Amniotic stem cell (primary cell): ENCODE measurements at regions not wholly inside any gene's neighbourhood (a gene's known extent, or its start where the extent isn't known, plus 50 kb on each side); places are given as distances from the start of the nearest gene placed in this dataset.

ENCODE experiments used
- DNase-seq: peaks from one replicate; lab custom pipeline; 2025; lab: John Stamatoyannopoulos, UW

- no peak for DNase-seq
Observed at GRCh38 chr10:123529146-123529760, 136.9 kb upstream of the GPR26 start.

DNA sequence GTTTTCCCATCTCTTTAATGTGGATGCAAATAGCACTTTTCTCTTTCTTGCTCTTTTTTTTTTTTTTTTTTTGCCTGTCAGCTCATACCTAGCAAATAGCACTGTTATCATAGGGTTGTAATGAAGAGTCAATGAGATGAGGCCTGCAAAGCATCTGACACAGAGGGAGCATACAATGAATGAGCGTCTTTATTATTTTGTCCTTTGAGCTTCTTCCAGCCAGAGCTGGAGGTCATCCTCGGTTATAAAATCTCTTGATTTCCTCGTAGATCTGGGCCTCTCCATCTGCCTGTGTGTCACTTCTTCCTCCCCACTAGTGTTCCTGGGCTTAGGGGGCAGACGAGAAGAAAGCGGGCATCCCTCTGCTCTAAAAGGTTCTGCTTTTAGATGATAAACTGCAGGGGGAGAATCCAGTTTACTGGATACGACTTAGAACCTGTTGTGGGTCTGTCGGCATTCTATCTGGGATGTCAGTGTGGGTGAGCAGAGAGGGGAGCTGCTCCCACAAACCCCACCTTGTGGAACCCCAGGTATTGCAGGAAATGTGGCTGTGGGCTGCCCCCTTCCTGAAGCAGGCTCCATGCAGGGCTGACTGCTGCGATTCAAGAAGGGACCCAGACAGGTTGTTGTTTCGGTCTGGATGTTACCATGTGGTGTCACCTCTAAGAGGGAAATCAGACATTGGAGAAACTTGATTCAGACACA, 135.8 kb upstream of the GPR26 start:
- DNase-seq, result no peak

- DNase-seq, result no peak
Observed at GRCh38 chr10:123535386-123535785, 130.8 kb upstream of the GPR26 start.

GRCh38 chr10:123536176-123536845, 129.8 kb upstream of the GPR26 start:
- DNase-seq, result no peak

DNA sequence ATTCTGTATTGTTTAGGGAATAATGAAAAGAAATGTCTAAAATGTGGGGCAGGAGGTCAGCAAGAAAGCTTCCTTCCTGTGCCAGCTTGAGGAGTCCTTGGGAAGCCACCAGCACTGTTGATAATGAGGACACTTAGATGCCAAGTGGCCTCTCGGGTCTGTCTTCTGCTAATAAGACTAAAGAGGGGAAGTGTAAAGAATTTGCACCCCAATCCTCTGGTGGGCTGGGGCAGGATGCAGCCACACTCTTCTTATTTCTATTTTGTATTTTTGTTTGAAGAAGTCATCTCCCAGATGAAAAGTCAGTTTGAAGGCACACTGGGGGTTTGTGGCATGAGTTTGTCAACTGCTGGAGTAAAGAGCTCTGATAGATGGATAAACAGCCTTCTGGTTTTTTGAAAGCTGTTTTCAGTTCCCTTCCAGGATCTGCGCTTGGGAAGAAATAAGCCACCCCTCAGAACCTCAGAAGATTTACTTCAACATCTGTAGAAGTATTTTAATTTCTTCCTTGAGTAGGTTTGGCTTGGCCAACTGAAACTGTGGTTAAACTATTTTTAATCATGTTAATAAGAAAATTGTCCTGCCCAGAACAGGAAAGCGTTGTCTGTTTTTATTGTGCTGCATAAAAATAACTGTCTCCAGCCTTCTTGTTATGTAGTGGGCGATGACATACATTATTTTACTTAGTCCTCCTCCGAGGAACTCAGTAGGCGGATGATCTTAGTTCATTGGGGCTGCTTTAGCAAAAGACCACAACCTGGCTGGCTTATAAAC, 128.8 kb upstream of the GPR26 start:
- no peak for DNase-seq

GRCh38 chr10:123538401-123539320, 127.5 kb upstream of the GPR26 start:
- no peak for DNase-seq

GRCh38 chr10:123544986-123545385, 121.2 kb upstream of the GPR26 start:
- DNase-seq, result no peak

GRCh38 chr10:123548770-123549169, 117.4 kb upstream of the GPR26 start:
- DNase-seq, result no peak

DNA sequence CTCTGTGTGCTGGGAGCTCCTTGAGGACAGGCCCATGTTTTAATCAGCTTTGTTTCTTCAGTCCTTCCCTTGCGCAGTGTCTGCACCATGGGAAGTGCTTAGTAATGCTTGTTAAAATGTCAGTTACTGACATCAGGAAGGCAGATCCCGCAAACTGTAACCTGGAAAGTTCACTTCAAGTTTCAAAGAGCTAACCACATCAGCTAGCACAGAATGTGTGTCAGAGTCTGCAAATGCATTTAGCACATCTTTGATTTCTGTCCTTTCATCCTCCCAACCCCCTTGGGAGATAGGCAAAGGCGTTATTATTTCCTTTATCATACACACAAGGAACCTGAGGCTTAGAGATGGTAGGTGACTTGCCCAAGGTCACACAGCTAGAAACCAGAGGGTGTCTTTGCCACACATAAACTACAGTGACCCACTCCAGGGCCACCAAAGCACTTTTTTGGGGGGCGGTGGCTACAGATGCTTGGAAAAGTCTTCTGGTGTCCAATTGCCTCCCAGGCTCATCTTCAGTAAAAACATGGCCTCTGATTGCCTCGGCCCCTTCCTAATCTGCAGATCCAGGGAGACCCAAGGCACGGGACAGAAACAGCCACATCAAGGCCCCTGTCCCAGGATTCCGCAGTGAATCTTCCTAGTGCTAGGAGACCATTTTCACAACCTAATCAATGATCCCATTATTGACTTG, 116.2 kb upstream of the GPR26 start:
- no peak for DNase-seq

DNA sequence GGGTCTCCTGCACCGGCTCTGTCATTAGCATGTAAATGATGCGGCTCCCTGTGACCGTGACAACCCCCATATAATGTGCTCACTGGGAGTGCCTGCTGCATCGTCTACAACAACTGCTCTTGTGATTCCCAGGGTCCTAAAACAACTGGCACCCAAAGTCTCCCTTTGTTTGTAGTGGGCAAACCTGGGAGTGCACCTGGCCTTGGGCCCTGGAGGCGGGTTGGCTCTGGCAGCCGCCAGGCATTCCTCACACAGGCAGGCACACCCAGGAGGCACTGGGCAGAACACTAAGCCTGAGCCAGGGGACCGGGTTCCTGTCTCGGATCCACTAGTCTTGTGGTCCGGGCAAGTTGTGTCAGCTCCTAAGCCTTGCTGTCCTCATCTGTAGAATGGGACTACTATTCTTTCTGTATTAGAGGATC, 115.5 kb upstream of the GPR26 start:
- no peak for DNase-seq

DNA sequence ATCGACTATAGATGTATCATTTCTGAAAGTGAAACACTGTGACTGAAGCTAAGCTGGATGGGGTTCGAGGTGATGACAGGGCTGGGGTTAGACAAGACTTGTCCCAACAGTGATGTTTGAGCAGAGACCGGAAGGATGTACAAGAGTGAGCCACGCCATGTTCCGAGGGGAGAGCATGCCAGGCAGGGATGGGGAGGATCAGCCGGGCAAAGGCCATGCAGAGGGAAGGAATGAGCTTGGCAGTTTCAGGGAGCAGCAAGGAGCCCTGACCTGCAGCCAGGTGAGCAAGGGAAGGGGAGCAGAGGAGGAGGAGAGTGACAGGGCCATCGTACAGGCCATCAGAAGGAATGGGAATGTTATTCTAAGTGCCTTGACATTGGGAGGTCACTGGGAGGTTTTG, 114.9 kb upstream of the GPR26 start:
- DNase-seq, result no peak

- no peak for DNase-seq
Observed at GRCh38 chr10:123552760-123553554, 113.2 kb upstream of the GPR26 start.

- no peak for DNase-seq
Observed at GRCh38 chr10:123553810-123554430, 112.2 kb upstream of the GPR26 start.

DNA sequence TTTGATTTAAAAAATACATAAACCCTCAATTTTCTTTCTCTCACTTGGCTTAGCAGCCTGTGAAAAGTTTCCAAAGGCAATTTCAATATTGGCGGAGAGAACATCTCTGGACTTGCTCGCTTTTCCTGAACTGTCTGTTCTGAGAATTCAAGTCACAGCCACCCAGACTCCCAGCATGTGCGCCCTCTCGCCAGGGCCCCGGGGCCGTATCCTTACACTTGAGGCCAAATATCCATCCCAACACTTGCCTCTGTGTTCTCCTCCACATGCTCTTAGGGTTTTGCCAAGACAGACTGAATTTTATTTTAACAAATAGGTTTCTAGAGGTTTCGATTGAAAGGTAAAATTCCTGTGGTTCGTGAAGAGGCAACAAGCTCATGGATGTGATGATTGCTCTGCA, 111.5 kb upstream of the GPR26 start:
- no peak for DNase-seq

GRCh38 chr10:123555616-123556015, 110.5 kb upstream of the GPR26 start:
- DNase-seq, result no peak

DNA sequence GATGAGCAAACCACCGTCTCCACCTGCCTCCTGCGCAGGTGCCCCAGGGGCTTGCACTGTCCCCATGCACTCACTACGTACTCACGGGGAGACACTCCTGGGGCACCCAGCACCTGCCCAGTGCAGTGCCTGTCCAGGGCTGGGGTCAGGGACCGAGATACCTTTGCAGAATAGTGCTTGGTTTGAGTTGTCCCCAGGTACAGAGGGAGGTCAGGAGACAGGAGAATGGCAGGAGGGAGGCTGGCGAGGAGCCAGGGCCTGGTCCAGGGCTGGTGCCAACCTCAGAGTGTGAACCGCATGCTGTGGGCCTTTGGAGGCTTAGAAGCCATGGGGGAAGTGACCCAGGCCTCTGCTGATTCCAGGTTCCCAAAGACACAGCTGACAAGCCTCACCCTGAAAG, 110.1 kb upstream of the GPR26 start:
- no peak for DNase-seq

- DNase-seq, result no peak
Observed at GRCh38 chr10:123556736-123557135, 109.4 kb upstream of the GPR26 start.

- DNase-seq, result no peak
Observed at GRCh38 chr10:123557366-123558108, 108.6 kb upstream of the GPR26 start.

GRCh38 chr10:123558651-123559050, 107.5 kb upstream of the GPR26 start:
- DNase-seq, result no peak
